HCT116 (cell line): ENCODE measurements at regions not wholly inside any gene's neighbourhood (a gene's known extent, or its start where the extent isn't known, plus 50 kb on each side); places are given as distances from the start of the nearest gene placed in this dataset.

Experiments used
- CTCF ChIP-seq, 3 experiments: fragments of 200-600 bp in 1 of 3; sonication (generic) in 1 of 3; IDR thresholded peaks in 2 of 3; conservative IDR thresholded peaks in 1 of 3; 2 replicates each; pipeline ENCODE4 v1.5.1; 2012 to 2017; ENCODE audit warnings: low read depth in 2 of 3, low read length in 2 of 3, antibody characterized with exemption in 1 of 3, borderline replicate concordance in 1 of 3, control low read depth in 1 of 3, mild to moderate bottlenecking in 1 of 3, mixed read lengths in 1 of 3, mixed run types in 1 of 3, moderate library complexity in 1 of 3; ENCODE audit not compliant: insufficient read depth in 1 of 3
- ELF1 ChIP-seq: IDR thresholded peaks from 2 replicates; pipeline ENCODE4 v1.6.1; 2012; ENCODE audit warnings: low read depth, borderline replicate concordance
- EZH2 ChIP-seq: fragments of 200-600 bp; sonication (generic); IDR thresholded peaks from 2 replicates; pipeline ENCODE4 v1.6.1; 2017; ENCODE audit warnings: antibody characterized with exemption, mixed run types
- POLR2AphosphoS5 ChIP-seq: IDR thresholded peaks from 2 replicates; pipeline ENCODE4 v1.6.1; 2011; ENCODE audit warnings: mild to moderate bottlenecking, low read depth, low read length, moderate library complexity
- SIN3A ChIP-seq: IDR thresholded peaks from 2 replicates; pipeline ENCODE4 v1.6.1; 2012; ENCODE audit warnings: low read depth
- YY1 ChIP-seq: IDR thresholded peaks from 2 replicates; pipeline ENCODE4 v1.6.1; 2011; ENCODE audit warnings: low read length, low read depth, moderate library complexity, mild to moderate bottlenecking; ENCODE audit not compliant: insufficient replicate concordance; ENCODE audit errors: extremely low read depth

GRCh38 chr13:33519561-33520467 is 234.3 kb upstream of the STARD13 start:
- TF ChIP-seq CTCF (IDR thresholded peaks at IDR 0.05 in 2 of 3, conservative IDR thresholded peaks at IDR 0.05 in 1 of 3; ENCODE audit: borderline replicate concordance in 1 of 3, insufficient read depth in 1 of 3, low read depth in 2 of 3, low read length in 2 of 3): no peak
- TF ChIP-seq POLR2AphosphoS5: no peak
- TF ChIP-seq EZH2: no peak
- TF ChIP-seq YY1: no peak
- no peak for TF ChIP-seq SIN3A
- no peak for TF ChIP-seq ELF1
